ENCODE measurements at regions not wholly inside any gene's neighbourhood (a gene's known extent, or its start where the extent isn't known, plus 50 kb on each side); places are given as distances from the start of the nearest gene placed in this dataset.
"Not testable (repeated sequence)": the region's sequence is repeated elsewhere in the genome, so short reads cannot be mapped to it uniquely, and the experiment has no call there.

GRCh38 chrX:123788193-123788592 is 55.3 kb upstream of the THOC2 start:
- DNase-seq = not testable (repeated sequence)

DNA sequence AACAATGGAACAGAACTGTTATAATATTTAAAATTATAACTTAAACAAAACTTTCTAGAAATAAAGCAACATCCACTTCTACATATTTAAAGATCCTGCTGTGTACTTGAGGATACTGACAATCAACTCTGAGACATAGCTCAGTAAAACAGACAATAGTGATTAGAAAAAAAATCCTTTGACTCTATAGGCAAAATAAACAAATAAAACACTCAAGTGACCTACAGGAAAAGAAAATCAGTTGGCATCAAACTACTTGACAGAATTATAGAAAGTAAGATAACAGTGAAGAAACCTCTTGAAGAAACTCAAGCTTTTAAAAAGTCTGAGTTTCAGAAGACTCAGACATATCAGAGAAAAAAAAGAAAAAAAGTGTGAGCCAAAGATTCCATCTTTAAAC is 55.9 kb upstream of the THOC2 start:
- no peak for DNase-seq

GRCh38 chrX:123797543-123798447 is 62.1 kb upstream of the XIAP start:
- no peak for DNase-seq

GRCh38 chrX:123798706-123799430 is 61.0 kb upstream of the XIAP start:
- DNase-seq = not testable (repeated sequence)

GRCh38 chrX:123801901-123802300 is 58.0 kb upstream of the XIAP start:
- DNase-seq = no peak

DNA sequence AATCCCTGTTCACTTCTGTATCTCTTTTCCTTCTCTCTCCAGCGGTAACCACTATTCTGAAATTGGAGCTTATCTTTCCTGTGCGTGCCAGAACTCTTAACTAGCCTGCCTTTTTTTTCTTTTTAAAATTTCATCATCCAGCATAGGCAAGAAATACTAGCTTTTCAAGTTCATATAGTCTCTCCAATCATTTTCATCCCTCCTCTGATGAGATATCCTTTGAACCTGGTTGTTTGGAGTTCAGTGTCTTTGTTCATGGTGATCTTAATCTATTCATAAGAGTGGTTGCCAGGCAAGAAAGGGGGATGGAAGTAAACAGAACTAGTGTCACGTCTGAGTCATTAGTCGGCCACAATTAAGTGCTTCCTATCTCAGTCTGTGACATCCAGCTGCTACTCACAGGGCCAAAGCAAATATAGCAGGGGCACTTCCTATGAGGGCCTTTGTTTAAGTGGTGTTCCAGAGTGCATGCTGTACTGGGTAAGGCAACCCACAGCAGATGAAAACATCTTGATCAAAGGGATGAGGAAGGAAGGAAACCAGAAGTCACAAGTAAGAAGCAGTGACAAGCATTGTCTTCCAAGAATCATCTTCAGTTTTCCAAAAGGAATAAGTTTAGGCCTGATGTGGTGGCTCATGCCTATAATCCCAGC is 56.4 kb upstream of the XIAP start:
- DNase-seq = peak; percentile 89

- DNase-seq = not testable (repeated sequence)
Measured at GRCh38 chrX:123803984-123804365, 55.9 kb upstream of the XIAP start.

- DNase-seq = no peak
Measured at GRCh38 chrX:123807835-123808416, 51.9 kb upstream of the XIAP start.

DNA sequence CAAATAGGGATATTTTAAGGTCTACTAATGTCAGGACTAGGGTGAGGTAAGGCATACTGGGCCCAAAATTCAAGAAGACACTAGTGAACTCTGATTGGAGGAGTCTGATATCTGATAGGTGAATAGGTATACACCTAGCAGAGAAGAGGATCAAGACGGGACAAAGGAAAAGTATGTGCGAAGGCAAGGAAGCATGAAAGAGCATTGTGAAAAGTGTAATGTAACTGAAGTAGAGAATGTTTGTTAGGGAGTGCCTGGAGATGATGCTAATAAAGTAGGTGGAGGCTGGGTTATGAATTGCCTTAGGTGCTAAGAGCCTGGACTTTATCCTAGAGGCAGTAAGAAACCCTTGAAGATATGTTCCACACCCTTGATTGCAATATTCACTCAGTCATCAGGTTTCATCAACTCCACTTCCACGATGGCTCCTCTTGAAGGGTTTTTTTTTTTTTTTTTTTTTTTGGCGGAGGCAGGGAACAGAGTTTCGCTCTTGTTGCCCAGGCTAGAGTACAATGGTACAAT is 49.9 kb upstream of the XIAP start:
- no peak for DNase-seq

Measured in NCI-H2081 treated with DMSO at 0.1 percent for 48 hours (cell line).